H1 (cell line): ENCODE measurements at regions not wholly inside any gene's neighbourhood (a gene's known extent, or its start where the extent isn't known, plus 50 kb on each side); places are given as distances from the start of the nearest gene placed in this dataset.

Experiments
- CTCF ChIA-PET: fragments of 300-600 bp; sonication (Branson Sonifier 250); formaldehyde crosslinking; loops from one replicate; lab custom pipeline; 2021; ENCODE audit not compliant: partially characterized antibody; lab: Charles Lee
- POLR2A ChIA-PET: fragments of 300-600 bp; sonication (Branson Sonifier 250); formaldehyde crosslinking; loops from one replicate; lab custom pipeline; 2021; ENCODE audit warnings: inconsistent platforms; ENCODE audit not compliant: partially characterized antibody; lab: Charles Lee
- DNase-seq, 2 experiments: peaks; one replicate each; pipeline versions ENCODE4 v3.0.0 to v3.0.0-alpha.2; 2010 to 2022; ENCODE audit warnings: low spot score in 2 of 2, low read depth in 1 of 2, mixed read lengths in 1 of 2
- FAIRE-seq: peaks from 2 replicates; lab custom pipeline; 2011; peaks lifted over from hg19 to GRCh38; lab: Jason Lieb, UNC
- H2AFZ ChIP-seq: 2 replicates; pipeline ENCODE4 v1.8.1; 2012; ENCODE audit warnings: low read length, inconsistent platforms
- H2AK5ac ChIP-seq: 2 replicates; pipeline ENCODE4 v1.6.1; 2013; ENCODE audit warnings: low read depth, low read length
- H2BK120ac ChIP-seq: replicated peaks from 2 replicates; pipeline ENCODE3; 2013; ENCODE audit warnings: low read depth, low read length, inconsistent platforms
- H2BK12ac ChIP-seq: 2 replicates; pipeline ENCODE4 v1.6.1; 2013; ENCODE audit warnings: low read depth, low read length
- H2BK15ac ChIP-seq: 2 replicates; pipeline ENCODE4 v1.6.1; 2013; ENCODE audit warnings: low read length
- H2BK20ac ChIP-seq: 2 replicates; pipeline ENCODE4 v1.6.1; 2013; ENCODE audit warnings: low read length
- H2BK5ac ChIP-seq: 2 replicates; pipeline ENCODE4 v1.6.1; 2013; ENCODE audit warnings: low read depth, low read length
- H3K14ac ChIP-seq: 2 replicates; pipeline ENCODE4 v1.6.1; 2013; ENCODE audit warnings: inconsistent platforms; ENCODE audit not compliant: insufficient read length
- H3K18ac ChIP-seq: 2 replicates; pipeline ENCODE4 v1.6.1; 2013; ENCODE audit warnings: low read length; ENCODE audit errors: extremely low read depth
- H3K23ac ChIP-seq: 2 replicates; pipeline ENCODE4 v1.6.1; 2013; ENCODE audit warnings: inconsistent platforms; ENCODE audit not compliant: insufficient read length
- H3K23me2 ChIP-seq: 2 replicates; pipeline ENCODE4 v1.6.1; 2013; ENCODE audit warnings: low read depth, low read length
- H3K27ac ChIP-seq: 2 replicates; pipeline ENCODE4 v1.6.1; 2011; ENCODE audit warnings: low read depth, low read length, inconsistent platforms
- H3K27me3 ChIP-seq, 4 experiments: replicated peaks in 1 of 4; 1 replicate in 1 of 4; 2 replicates in 3 of 4; pipeline versions ENCODE4 v1.6.1 to v1.8.1; 2011 to 2013; ENCODE audit warnings: low read length in 3 of 4, mild to moderate bottlenecking in 3 of 4, inconsistent platforms in 2 of 4, mixed read lengths in 2 of 4, moderate library complexity in 1 of 4; ENCODE audit not compliant: control insufficient read depth in 3 of 4, insufficient read depth in 3 of 4; ENCODE audit errors: extremely low read depth in 1 of 4
- H3K36me3 ChIP-seq, 4 experiments: 2 replicates each; pipeline versions ENCODE4 v1.6.1 to v1.8.1; 2011 to 2013; ENCODE audit warnings: mild to moderate bottlenecking in 4 of 4, low read length in 3 of 4, moderate library complexity in 2 of 4, control low read depth in 1 of 4, inconsistent platforms in 1 of 4; ENCODE audit not compliant: insufficient read depth in 4 of 4, control insufficient read depth in 2 of 4
- H3K4ac ChIP-seq: replicated peaks from 2 replicates; pipeline ENCODE3; 2013; ENCODE audit warnings: low read length, low read depth, mixed read lengths, inconsistent platforms; ENCODE audit not compliant: insufficient read length
- H3K4me1 ChIP-seq, 4 experiments: replicated peaks in 1 of 4; 1 replicate in 1 of 4; 2 replicates in 3 of 4; pipeline versions ENCODE4 v1.6.1 to v1.8.1; 2011 to 2013; ENCODE audit warnings: low read length in 3 of 4, inconsistent platforms in 2 of 4, mixed read lengths in 1 of 4; ENCODE audit not compliant: insufficient read depth in 4 of 4, control insufficient read depth in 3 of 4
- H3K4me2 ChIP-seq, 2 experiments: 2 replicates each; pipeline versions ENCODE4 v1.6.1 to v1.8.1; 2011 to 2013; ENCODE audit warnings: low read depth in 2 of 2, low read length in 2 of 2, control low read depth in 1 of 2, inconsistent platforms in 1 of 2, mild to moderate bottlenecking in 1 of 2; ENCODE audit not compliant: insufficient read depth in 1 of 2
- H3K4me3 ChIP-seq, 4 experiments: fragments of 200-600, 300-600 bp in 1 of 4; sonication (generic), shearing (Covaris generic), sonication (Bioruptor Twin) in 1 of 4; 2 replicates each; pipeline versions ENCODE4 v1.5.1 to v1.8.1; 2011 to 2016; ENCODE audit warnings: low read length in 4 of 4, low read depth in 3 of 4, control low read depth in 2 of 4, inconsistent platforms in 2 of 4, mild to moderate bottlenecking in 2 of 4, mixed read lengths in 1 of 4, moderate library complexity in 1 of 4; ENCODE audit not compliant: insufficient read depth in 2 of 4; ENCODE audit errors: extremely low read depth in 1 of 4
- H3K56ac ChIP-seq: replicated peaks from 2 replicates; pipeline ENCODE3; 2013; ENCODE audit warnings: low read depth, mild to moderate bottlenecking, mixed read lengths, low read length, inconsistent platforms; ENCODE audit not compliant: insufficient read length
- H3K79me1 ChIP-seq: 2 replicates; pipeline ENCODE4 v1.6.1; 2013; ENCODE audit warnings: low read depth, low read length, control low read depth
- H3K79me2 ChIP-seq, 2 experiments: 2 replicates each; pipeline versions ENCODE4 v1.6.1 to v1.8.1; 2012 to 2013; ENCODE audit warnings: low read length in 2 of 2, mild to moderate bottlenecking in 2 of 2, inconsistent platforms in 1 of 2; ENCODE audit not compliant: insufficient read depth in 2 of 2, control insufficient read depth in 1 of 2
- H3K9ac ChIP-seq, 4 experiments: replicated peaks in 1 of 4; 1 replicate in 1 of 4; 2 replicates in 3 of 4; pipeline versions ENCODE4 v1.6.1 to v1.8.1; 2011 to 2013; ENCODE audit warnings: low read depth in 3 of 4, low read length in 3 of 4, control low read depth in 2 of 4, mild to moderate bottlenecking in 2 of 4, moderate library complexity in 2 of 4, inconsistent platforms in 1 of 4; ENCODE audit errors: extremely low read depth in 1 of 4
- H3K9me3 ChIP-seq, 2 experiments: 2 replicates each; pipeline versions ENCODE4 v1.6.1 to v1.8.1; 2012 to 2013; ENCODE audit warnings: mild to moderate bottlenecking in 2 of 2, moderate library complexity in 2 of 2, control low read depth in 1 of 2, inconsistent platforms in 1 of 2, low read depth in 1 of 2, low read length in 1 of 2, mixed read lengths in 1 of 2; ENCODE audit not compliant: insufficient read depth in 2 of 2
- H4K20me1 ChIP-seq, 2 experiments: replicated peaks in 1 of 2; 2 replicates each; pipeline versions ENCODE3 to v1.8.1; 2011 to 2013; ENCODE audit warnings: inconsistent platforms in 2 of 2, low read length in 2 of 2, mild to moderate bottlenecking in 1 of 2; ENCODE audit not compliant: insufficient read depth in 2 of 2, control insufficient read depth in 1 of 2
- H4K5ac ChIP-seq: 2 replicates; pipeline ENCODE4 v1.6.1; 2013; ENCODE audit warnings: low read length, low read depth, mixed read lengths, inconsistent platforms; ENCODE audit not compliant: insufficient read length
- H4K8ac ChIP-seq: 2 replicates; pipeline ENCODE4 v1.8.0; 2013; ENCODE audit warnings: mild to moderate bottlenecking, moderate library complexity, low read length, inconsistent platforms; ENCODE audit not compliant: insufficient read depth; ENCODE audit errors: extremely low read depth
- H4K91ac ChIP-seq: replicated peaks from 2 replicates; pipeline ENCODE3; 2013; ENCODE audit warnings: low read length, mixed read lengths, inconsistent platforms; ENCODE audit not compliant: insufficient read length
- ASH2L ChIP-seq: fragments of 200-600, 300-600 bp; sonication (generic); IDR thresholded peaks from one replicate; pipeline ENCODE4 v1.7.1; 2017; ENCODE audit warnings: low read length
- ATF3 ChIP-seq: IDR thresholded peaks from 2 replicates; pipeline ENCODE4 v1.6.1; 2011; ENCODE audit warnings: low read depth, mild to moderate bottlenecking, low read length; ENCODE audit not compliant: insufficient read depth
- CTCF ChIP-seq, 3 experiments: IDR thresholded peaks; 1 replicate in 2 of 3; 2 replicates in 1 of 3; pipeline versions ENCODE4 v1.5.1 to v1.6.1; 2011; ENCODE audit warnings: low read length in 3 of 3, mild to moderate bottlenecking in 3 of 3, inconsistent platforms in 2 of 3, low read depth in 1 of 3, moderate library complexity in 1 of 3; ENCODE audit not compliant: insufficient read depth in 1 of 3; ENCODE audit errors: control extremely low read depth in 1 of 3
- GTF2F1 ChIP-seq: IDR thresholded peaks from 2 replicates; pipeline ENCODE4 v1.6.1; 2012; ENCODE audit warnings: low read depth, low read length, improper control_type of control experiment, borderline replicate concordance
- HDAC6 ChIP-seq: IDR thresholded peaks from one replicate; pipeline ENCODE4 v1.7.1; 2012; ENCODE audit warnings: low read depth, mild to moderate bottlenecking, inconsistent platforms, low read length, moderate library complexity
- KDM5A ChIP-seq: fragments of 200-600 bp; IDR thresholded peaks from 2 replicates; pipeline ENCODE4 v1.7.1; 2012; ENCODE audit warnings: mild to moderate bottlenecking, low read length, inconsistent platforms, mixed read lengths
- MAFK ChIP-seq: IDR thresholded peaks from 2 replicates; pipeline ENCODE4 v1.6.1; 2012; ENCODE audit warnings: low read depth, mild to moderate bottlenecking, improper control_type of control experiment, low read length
- POLR2A ChIP-seq, 2 experiments: IDR thresholded peaks; 1 replicate in 1 of 2; 2 replicates in 1 of 2; pipeline ENCODE4 v1.6.1; 2011; ENCODE audit warnings: low read depth in 2 of 2, low read length in 2 of 2, mild to moderate bottlenecking in 2 of 2; ENCODE audit errors: control extremely low read depth in 1 of 2
- SIN3A ChIP-seq, 2 experiments: IDR thresholded peaks in 1 of 2; conservative IDR thresholded peaks in 1 of 2; 2 replicates each; pipeline ENCODE4 v1.6.1; 2011 to 2012; ENCODE audit warnings: low read length in 2 of 2, improper control_type of control experiment in 1 of 2, low read depth in 1 of 2, mild to moderate bottlenecking in 1 of 2
- SUZ12 ChIP-seq: fragments of 200-600 bp; sonication (generic); IDR thresholded peaks from 2 replicates; pipeline ENCODE4 v1.6.1; 2012; ENCODE audit warnings: mild to moderate bottlenecking, inconsistent platforms, low read length, moderate library complexity, mixed read lengths
- TBP ChIP-seq: IDR thresholded peaks from 2 replicates; pipeline ENCODE4 v1.6.1; 2011; ENCODE audit warnings: low read depth, low read length, improper control_type of control experiment
- TCF12 ChIP-seq: IDR thresholded peaks from 2 replicates; pipeline ENCODE4 v1.6.1; 2011; ENCODE audit warnings: low read depth, mild to moderate bottlenecking, low read length
- WGBS, 2 experiments: shearing (Covaris generic) in 1 of 2; methylation state at CpG; one replicate each; pipeline versions ENCODE4 v1.1.6 to v1.1.7; 2013 to 2015; ENCODE audit warnings: low lambda C conversion rate in 2 of 2, mixed read lengths in 2 of 2, inconsistent platforms in 1 of 2, low coverage in 1 of 2, missing lambda C conversion rate in 1 of 2; ENCODE audit not compliant: insufficient replicate concordance in 2 of 2, insufficient coverage in 1 of 2, insufficient read length in 1 of 2; ENCODE audit errors: extremely low coverage in 1 of 2, missing lambda C conversion rate in 1 of 2; 5-methylcytosine and 5-hydroxymethylcytosine counted together

GRCh38 chr3:182711261-182711683, 82.0 kb upstream of the ATP11B start:
- H3K79me2 ChIP-seq: no peaks in the 10 kb centered on the region
- ChIA-PET POLR2A (no interaction called here), CTCF (interaction anchor here (0.6 to 3.2 kb wide), 16 partner anchors 11 to 431 kb away, joined by 3 to 30 read pairs (median 3); no protein-coding TSS in a partner anchor)
- no peak overlapping the region for H3K23ac ChIP-seq
- no peaks in the 10 kb centered on the region for H3K79me1 ChIP-seq
- no peak overlapping the region for H3K27ac ChIP-seq
- H2BK12ac ChIP-seq: no peak overlapping the region
- H2BK15ac ChIP-seq: no peak overlapping the region
- H4K5ac ChIP-seq: no peak overlapping the region
- no peaks in the 10 kb centered on the region for H3K4me1 ChIP-seq
- no peaks in the 10 kb centered on the region for H3K36me3 ChIP-seq
- no peak overlapping the region for H3K9ac ChIP-seq
- no peak overlapping the region for H3K4ac ChIP-seq
- no peak overlapping the region for H2BK20ac ChIP-seq
- no peaks in the 10 kb centered on the region for H3K23me2 ChIP-seq
- no peak overlapping the region for H3K14ac ChIP-seq
- H3K4me3 ChIP-seq: no peak overlapping the region
- H3K27me3 ChIP-seq: no peaks in the 10 kb centered on the region
- H4K8ac ChIP-seq: no peak overlapping the region
- H4K91ac ChIP-seq: no peak overlapping the region
- H2BK5ac ChIP-seq: no peak overlapping the region
- FAIRE-seq (no peak), DNase-seq (no peak)
- TF ChIP-seq SIN3A (conservative IDR thresholded peaks at IDR 0.05 in 1 of 2, IDR thresholded peaks at IDR 0.05 in 1 of 2; ENCODE audit: low read depth in 1 of 2, low read length in 2 of 2) (no peak), SUZ12 (no peak), HDAC6 (no peak), TCF12 (no peak), CTCF (IDR thresholded peaks at IDR 0.05; ENCODE audit: control extremely low read depth in 1 of 3, insufficient read depth in 1 of 3, low read depth in 1 of 3, low read length in 3 of 3) (no peak), TBP (no peak), ATF3 (no peak), GTF2F1 (no peak), ASH2L (no peak), POLR2A (IDR thresholded peaks at IDR 0.05; ENCODE audit: control extremely low read depth in 1 of 2, low read depth in 2 of 2, low read length in 2 of 2) (no peak), MAFK (no peak), KDM5A (no peak)
- H3K18ac ChIP-seq: no peak overlapping the region
- no peak overlapping the region for H3K56ac ChIP-seq
- H2BK120ac ChIP-seq: no peak overlapping the region
- H2AFZ ChIP-seq: no peak overlapping the region
- H4K20me1 ChIP-seq: no peaks in the 10 kb centered on the region
- no peaks in the 10 kb centered on the region for H3K9me3 ChIP-seq
- WGBS, 2 experiments: 89% methylated on average over 3 of the region's 3 CpGs; no CpG with 5 or more reads in 1 of the 2 experiments
- H3K4me2 ChIP-seq: no peak overlapping the region
- H2AK5ac ChIP-seq: no peak overlapping the region
